ENCODE measurements at regions not wholly inside any gene's neighbourhood (a gene's known extent, or its start where the extent isn't known, plus 50 kb on each side); places are given as distances from the start of the nearest gene placed in this dataset.

- Histone ChIP-seq H3K9me3 (ENCODE audit: low read depth, low read length) (no peaks in the 10 kb centered on the region), H3K4me1 (ENCODE audit: insufficient read depth, low read length) (no peaks in the 10 kb centered on the region), H4K20me1 (ENCODE audit: insufficient read depth, low read length) (no peaks in the 10 kb centered on the region), H3K36me3 (ENCODE audit: insufficient read depth, low read length) (no peaks in the 10 kb centered on the region), H3K79me2 (ENCODE audit: insufficient read depth, low read length) (no peaks in the 10 kb centered on the region), H3K27me3 (ENCODE audit: insufficient read depth, low read length) (no peaks in the 10 kb centered on the region), H3K27ac (ENCODE audit: low read depth, low read length) (no peak overlapping the region), H2AFZ (ENCODE audit: low read length) (no peak overlapping the region), H3K4me2 (ENCODE audit: insufficient read depth, low read length) (no peak overlapping the region), H3K4me3 (ENCODE audit: insufficient read depth, low read length) (no peak overlapping the region)
- no peak for TF ChIP-seq CTCF (IDR thresholded peaks at IDR 0.05; ENCODE audit: extremely low read depth, low read depth, low read length)
- DNase-seq (ENCODE audit: insufficient read length, low spot score, missing footprints): no peak
Observed at GRCh38 chr2:102986826-102987490, 225.1 kb downstream of the TMEM182 start.

GRCh38 chr2:102992607-102993006, 230.8 kb downstream of the TMEM182 start:
- Histone ChIP-seq H3K4me3 (ENCODE audit: insufficient read depth, low read length) (no peak overlapping the region), H3K27me3 (ENCODE audit: insufficient read depth, low read length) (no peaks in the 10 kb centered on the region), H3K27ac (ENCODE audit: low read depth, low read length) (no peak overlapping the region), H4K20me1 (ENCODE audit: insufficient read depth, low read length) (no peaks in the 10 kb centered on the region), H3K36me3 (ENCODE audit: insufficient read depth, low read length) (no peaks in the 10 kb centered on the region), H3K9me3 (ENCODE audit: low read depth, low read length) (no peaks in the 10 kb centered on the region), H3K4me2 (ENCODE audit: insufficient read depth, low read length) (no peak overlapping the region), H3K4me1 (ENCODE audit: insufficient read depth, low read length) (no peaks in the 10 kb centered on the region), H2AFZ (ENCODE audit: low read length) (no peak overlapping the region), H3K79me2 (ENCODE audit: insufficient read depth, low read length) (no peaks in the 10 kb centered on the region)
- TF ChIP-seq CTCF (IDR thresholded peaks at IDR 0.05; ENCODE audit: extremely low read depth, low read depth, low read length): no peak
- no peak for DNase-seq (ENCODE audit: insufficient read length, low spot score, missing footprints)

DNA sequence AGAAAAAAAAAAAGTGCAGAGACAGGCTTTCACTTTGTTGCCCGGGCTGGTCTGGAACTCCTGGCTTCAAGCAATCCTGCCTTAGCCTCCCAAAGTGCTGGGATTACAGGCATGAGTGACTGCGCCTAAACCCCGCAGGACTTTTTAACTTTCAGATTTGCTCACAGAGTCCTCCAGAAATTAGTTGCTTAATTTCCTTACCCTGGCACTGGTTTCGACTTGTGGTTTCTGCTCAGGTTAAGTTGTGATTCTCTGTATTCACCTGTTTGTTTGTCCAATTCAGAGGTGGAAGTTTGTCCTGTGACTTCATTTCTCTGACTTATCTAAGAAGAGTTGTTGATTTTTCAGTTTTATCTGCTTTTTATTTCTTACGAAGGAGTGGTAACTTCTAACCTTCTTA, 238.1 kb downstream of the TMEM182 start:
- no peak overlapping the region for H3K27ac ChIP-seq (ENCODE audit: low read depth, low read length)
- no peak for TF ChIP-seq CTCF (IDR thresholded peaks at IDR 0.05; ENCODE audit: extremely low read depth, low read depth, low read length)
- no peaks in the 10 kb centered on the region for H3K36me3 ChIP-seq (ENCODE audit: insufficient read depth, low read length)
- H4K20me1 ChIP-seq (ENCODE audit: insufficient read depth, low read length): no peaks in the 10 kb centered on the region
- H3K4me2 ChIP-seq (ENCODE audit: insufficient read depth, low read length): no peak overlapping the region
- no peak overlapping the region for H3K4me3 ChIP-seq (ENCODE audit: insufficient read depth, low read length)
- no peaks in the 10 kb centered on the region for H3K4me1 ChIP-seq (ENCODE audit: insufficient read depth, low read length)
- no peak overlapping the region for H2AFZ ChIP-seq (ENCODE audit: low read length)
- no peaks in the 10 kb centered on the region for H3K27me3 ChIP-seq (ENCODE audit: insufficient read depth, low read length)
- DNase-seq (ENCODE audit: insufficient read length, low spot score, missing footprints): no peak
- H3K79me2 ChIP-seq (ENCODE audit: insufficient read depth, low read length): no peaks in the 10 kb centered on the region
- no peaks in the 10 kb centered on the region for H3K9me3 ChIP-seq (ENCODE audit: low read depth, low read length)

GRCh38 chr2:103002954-103003353, 241.1 kb downstream of the TMEM182 start:
- Histone ChIP-seq H3K27me3 (ENCODE audit: insufficient read depth, low read length) (no peaks in the 10 kb centered on the region), H4K20me1 (ENCODE audit: insufficient read depth, low read length) (no peaks in the 10 kb centered on the region), H3K79me2 (ENCODE audit: insufficient read depth, low read length) (no peaks in the 10 kb centered on the region), H3K36me3 (ENCODE audit: insufficient read depth, low read length) (no peaks in the 10 kb centered on the region), H3K27ac (ENCODE audit: low read depth, low read length) (no peak overlapping the region), H2AFZ (ENCODE audit: low read length) (no peak overlapping the region), H3K4me1 (ENCODE audit: insufficient read depth, low read length) (no peaks in the 10 kb centered on the region), H3K4me2 (ENCODE audit: insufficient read depth, low read length) (no peak overlapping the region), H3K4me3 (ENCODE audit: insufficient read depth, low read length) (no peak overlapping the region), H3K9me3 (ENCODE audit: low read depth, low read length) (no peaks in the 10 kb centered on the region)
- TF ChIP-seq CTCF (IDR thresholded peaks at IDR 0.05; ENCODE audit: extremely low read depth, low read depth, low read length): no peak
- DNase-seq (ENCODE audit: insufficient read length, low spot score, missing footprints): no peak
